NCI-H1105 treated with DMSO at 0.1 percent for 48 hours (cell line): ENCODE measurements at regions not wholly inside any gene's neighbourhood (a gene's known extent, or its start where the extent isn't known, plus 50 kb on each side); places are given as distances from the start of the nearest gene placed in this dataset.
"Not testable (repeated sequence)": the region's sequence is repeated elsewhere in the genome, so short reads cannot be mapped to it uniquely, and the experiment has no call there.

Source experiments
- DNase-seq: peaks from one replicate; lab custom pipeline; 2025; lab: John Stamatoyannopoulos, UW

DNA sequence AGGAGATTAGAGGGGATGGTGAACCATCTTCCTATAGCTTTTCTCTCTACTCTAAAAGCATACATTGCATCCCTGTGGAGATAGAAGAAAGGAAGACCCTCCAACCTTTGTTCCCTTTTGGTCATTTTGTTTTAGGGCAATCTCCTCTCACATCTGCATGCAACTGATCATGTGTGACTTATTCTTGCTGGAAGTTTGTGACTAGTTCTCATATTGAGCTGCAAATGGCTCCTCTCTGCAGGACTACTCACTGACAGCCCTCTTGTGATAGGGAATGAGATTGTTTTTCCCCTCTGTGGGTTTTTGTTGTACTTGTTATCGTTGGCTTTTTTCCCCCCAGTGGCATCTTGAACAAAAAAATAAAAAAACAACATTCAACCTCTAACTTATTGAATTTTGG, 416.0 kb upstream of the CNTNAP5 start:
- DNase-seq: no peak

DNA sequence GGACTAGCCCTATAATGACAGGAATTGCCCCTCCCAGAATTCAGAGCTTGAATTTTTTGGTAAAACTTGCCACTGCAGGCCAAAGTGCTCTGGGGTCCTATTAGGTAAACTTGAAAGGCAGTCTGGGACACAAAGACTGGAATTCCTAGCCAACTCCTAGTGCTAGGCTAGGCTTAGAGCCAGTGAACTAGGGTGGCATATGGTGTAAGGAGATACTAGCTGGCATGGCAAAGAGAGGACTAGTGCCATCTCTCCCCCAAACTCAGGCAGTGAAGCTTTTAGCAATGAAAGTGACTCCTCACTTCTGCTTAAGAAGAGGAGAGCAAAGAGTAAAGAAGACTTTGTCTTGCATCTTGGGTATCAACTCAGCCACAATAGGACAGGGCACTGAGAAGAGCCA, 410.5 kb upstream of the CNTNAP5 start:
- DNase-seq: no peak

DNA sequence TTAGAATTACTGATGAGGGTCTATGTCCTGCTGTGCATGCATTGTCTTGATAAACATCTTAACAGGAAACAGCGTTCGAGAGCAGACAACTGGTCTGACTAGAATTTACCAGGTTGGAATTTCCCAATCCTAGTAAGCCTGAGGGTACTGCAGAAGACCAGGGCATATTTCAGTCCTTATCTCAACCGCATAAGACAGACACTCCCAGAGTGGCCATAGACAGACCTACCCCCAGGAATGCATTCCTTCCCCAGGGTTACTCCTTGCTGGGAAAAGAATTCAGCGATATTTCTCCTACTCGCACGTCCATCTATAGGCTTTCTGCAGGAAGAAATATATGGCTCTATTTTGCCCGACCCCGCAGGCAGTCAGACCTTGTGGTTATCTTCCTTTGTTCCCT, 406.4 kb upstream of the CNTNAP5 start:
- DNase-seq: not testable (repeated sequence)

- DNase-seq: no peak
Measured at GRCh38 chr2:123624816-123625215, 400.3 kb upstream of the CNTNAP5 start.

- DNase-seq: no peak
Measured at GRCh38 chr2:123636232-123636631, 388.9 kb upstream of the CNTNAP5 start.

DNA sequence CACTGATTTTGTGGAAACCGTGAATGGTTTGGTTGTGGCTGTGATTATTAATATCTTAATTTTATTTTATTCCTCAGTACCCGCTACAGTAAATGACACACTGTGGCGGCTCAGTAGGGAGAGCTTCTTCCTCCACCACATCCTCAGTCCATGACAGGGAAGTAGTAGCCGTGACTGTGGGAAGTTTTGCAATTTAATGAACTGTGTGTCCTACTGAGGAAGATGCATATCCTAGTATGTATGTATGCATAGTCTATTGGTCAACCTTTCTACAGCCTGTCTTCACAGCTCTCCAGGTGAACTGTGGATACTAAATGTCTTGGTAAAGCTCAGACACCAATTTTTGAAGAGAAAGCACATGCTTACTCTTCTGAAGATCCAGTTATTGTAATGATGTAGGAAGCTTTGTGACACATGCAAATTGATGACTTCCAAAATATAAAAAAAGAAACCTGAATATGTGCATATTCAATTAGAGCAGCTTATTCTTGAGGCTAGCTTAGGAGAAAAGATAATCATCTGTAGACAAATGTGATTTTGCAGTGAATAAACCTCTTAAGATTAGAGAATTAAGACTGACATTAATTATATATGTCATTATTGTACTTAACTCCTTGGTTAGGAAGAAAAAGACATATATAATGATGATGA, 384.3 kb upstream of the CNTNAP5 start:
- DNase-seq: no peak

DNA sequence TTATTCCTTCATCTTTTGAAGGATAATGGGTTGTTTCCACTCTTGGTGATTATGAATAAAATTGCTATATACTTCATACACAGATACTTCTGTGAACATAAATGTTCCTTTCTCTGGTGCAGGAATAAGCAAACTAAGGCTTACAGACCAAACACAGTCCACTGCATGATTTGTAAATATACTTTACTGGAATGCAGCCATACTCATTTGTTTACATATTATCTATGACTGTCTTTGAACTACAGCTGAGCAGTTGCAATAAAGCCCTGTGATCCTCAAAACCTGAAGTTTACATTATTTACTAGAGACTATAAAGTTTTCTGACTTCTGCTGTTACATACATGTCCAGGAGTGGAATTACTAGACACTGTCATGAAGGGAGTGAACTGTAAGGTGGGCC, 381.0 kb upstream of the CNTNAP5 start:
- no peak for DNase-seq

DNA sequence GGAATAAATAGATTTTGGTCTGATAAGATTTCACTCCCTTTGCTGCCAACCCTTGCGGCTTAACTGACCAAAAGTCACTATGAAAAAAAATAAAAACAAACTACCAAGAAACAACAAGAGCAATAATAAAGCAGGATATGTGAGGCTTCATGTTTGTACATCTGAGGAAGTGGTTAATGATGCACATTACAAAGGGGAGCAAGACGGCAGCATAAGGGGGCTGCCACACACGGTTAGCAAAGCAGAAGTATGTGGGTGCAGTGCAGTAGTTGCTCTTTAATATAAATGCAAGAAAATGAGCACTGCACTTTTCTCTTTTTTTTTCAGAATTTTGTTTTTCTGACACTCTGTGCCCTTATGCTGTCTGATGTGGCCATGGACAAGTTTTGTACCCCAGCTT, 377.1 kb upstream of the CNTNAP5 start:
- no peak for DNase-seq

DNA sequence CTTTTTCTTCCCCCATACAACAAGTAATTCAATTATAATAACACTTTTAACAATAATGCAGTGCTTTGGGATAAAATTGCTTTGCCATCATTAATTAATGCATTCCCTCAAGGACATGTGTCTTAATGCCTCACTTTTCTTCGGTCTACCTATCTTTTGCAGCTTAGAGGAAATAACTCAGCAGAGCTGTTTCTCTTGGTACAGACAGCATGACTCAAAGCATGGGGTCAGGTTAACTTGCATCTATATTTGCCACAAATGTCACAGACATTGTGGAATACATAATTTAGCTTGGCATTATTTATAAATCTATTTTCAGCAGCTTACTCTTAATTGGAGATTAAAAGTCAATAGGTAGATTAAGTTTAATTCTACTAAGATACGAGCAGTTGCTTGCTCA, 376.1 kb upstream of the CNTNAP5 start:
- DNase-seq: no peak

DNA sequence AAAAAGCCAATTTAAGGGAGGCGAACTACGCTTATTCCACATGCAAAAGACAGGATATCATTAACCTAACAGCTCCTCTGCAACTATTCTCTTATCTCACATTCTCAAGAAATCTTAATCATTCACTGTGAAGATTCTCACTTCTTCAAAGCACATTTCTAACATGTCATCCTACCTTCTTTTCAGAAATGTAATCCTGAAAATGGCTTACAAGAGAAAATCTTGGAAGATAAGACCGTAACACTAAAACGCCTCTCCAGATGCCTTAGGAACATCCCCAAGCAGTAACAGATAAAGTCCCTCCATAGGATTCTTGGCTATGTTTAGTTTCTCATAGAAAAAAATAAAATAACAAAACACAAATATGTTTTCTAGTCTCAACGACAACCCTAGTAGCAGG, 373.9 kb upstream of the CNTNAP5 start:
- no peak for DNase-seq

DNA sequence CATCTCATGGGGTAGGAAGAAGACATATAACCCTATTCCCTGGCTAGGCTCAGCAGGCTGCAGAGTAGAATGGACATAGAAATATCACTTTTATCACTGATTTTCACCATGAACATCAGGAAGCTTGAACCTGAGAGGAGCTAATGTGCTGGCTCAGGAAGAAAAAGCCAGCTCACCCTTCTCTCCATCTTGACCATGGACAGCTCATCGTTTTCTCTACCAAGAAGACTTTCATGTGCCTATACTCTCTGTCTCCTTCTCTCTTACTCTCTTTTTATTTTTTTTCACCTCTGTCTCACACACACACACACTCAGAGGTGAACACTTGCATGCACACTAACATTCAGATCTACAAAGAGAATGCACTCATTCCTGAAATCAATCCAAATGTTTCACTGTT, 372.8 kb upstream of the CNTNAP5 start:
- no peak for DNase-seq

GRCh38 chr2:123656590-123656989, 368.5 kb upstream of the CNTNAP5 start:
- no peak for DNase-seq

DNA sequence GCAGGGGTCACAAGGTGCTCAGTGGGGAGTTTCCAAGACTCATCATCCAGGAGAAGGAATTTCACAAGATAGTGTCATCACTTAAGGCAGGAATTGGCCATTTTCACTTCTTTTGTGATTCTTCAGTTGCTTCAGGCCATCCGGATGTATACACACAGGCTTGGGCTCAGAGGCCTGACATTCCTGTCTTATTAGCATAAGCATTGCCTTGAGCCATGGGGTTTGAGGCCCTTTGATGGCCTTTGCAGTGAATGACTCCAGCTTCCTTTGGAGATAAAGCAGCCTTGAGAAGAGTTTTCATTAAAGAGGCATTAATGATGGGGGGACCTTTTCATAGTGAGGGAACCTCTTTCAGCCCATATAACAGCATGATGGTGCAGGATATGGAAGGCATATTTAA, 366.0 kb upstream of the CNTNAP5 start:
- no peak for DNase-seq

DNA sequence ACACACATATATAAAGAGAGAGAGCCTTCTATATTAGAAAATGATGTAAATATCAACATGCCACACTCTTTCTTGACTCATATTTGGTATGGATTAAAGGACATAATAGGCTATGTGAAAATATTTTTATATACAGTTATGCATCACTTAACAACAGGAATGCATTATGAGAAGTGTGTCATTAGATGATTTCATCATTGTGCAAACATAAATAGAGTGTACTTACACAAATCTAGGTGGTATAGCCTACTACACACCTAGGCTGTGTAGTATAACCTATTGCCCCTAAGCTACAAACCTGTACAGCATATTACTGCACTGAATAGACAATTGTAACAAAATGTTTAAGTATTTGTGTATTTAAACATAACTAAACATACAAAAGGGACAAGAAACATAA, 354.8 kb upstream of the CNTNAP5 start:
- DNase-seq: no peak

- not testable (repeated sequence) for DNase-seq
Measured at GRCh38 chr2:123683797-123684196, 341.3 kb upstream of the CNTNAP5 start.

DNA sequence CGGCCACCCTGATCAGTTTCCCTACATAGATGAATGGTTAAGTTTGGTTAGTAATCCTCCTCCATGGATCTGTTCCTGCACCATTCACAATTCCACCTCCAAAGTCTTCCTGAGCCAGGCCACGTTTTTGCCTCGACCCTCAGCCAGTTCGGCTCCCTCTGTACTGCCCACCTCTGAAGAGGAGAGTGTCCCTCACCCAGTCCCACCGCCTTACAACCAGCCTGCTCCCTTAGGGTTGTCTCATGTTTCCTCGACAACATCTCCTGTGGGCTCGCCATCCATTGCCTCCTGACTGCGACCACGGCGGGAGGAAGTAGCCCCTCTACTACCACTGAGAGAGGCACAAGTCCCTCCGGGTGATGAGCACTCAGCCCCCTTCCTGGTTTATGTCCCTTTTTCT, 338.0 kb upstream of the CNTNAP5 start:
- DNase-seq: no peak

GRCh38 chr2:123688231-123688940, 336.7 kb upstream of the CNTNAP5 start:
- no peak for DNase-seq

GRCh38 chr2:123692121-123692520, 333.0 kb upstream of the CNTNAP5 start:
- DNase-seq: no peak

GRCh38 chr2:123693836-123694235, 331.3 kb upstream of the CNTNAP5 start:
- DNase-seq: no peak

- DNase-seq: no peak
Measured at GRCh38 chr2:123695426-123695825, 329.7 kb upstream of the CNTNAP5 start.

DNA sequence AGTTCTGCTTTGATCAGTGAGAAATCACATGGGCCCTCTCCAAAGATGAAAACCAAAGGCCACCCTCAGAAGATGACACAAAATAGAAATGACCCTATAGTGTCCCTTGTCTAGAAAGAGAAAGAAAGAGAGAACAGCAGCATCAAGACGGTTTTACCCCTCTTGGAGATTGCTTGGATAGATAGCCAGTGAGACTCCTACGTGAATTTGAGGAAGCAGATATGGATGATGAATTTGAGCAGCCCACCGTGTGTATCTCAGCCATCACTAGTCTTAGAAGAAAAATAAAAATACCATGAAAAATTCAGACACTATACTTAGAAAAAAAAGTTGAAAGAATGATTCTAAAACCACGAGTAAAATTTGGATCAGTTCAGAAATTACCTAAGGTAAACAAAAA, 329.1 kb upstream of the CNTNAP5 start:
- no peak for DNase-seq

- DNase-seq: no peak
Measured at GRCh38 chr2:123696799-123697410, 328.2 kb upstream of the CNTNAP5 start.

- DNase-seq: no peak
Measured at GRCh38 chr2:123715467-123715982, 309.6 kb upstream of the CNTNAP5 start.
